ENCODE measurements at regions not wholly inside any gene's neighbourhood (a gene's known extent, or its start where the extent isn't known, plus 50 kb on each side); places are given as distances from the start of the nearest gene placed in this dataset.
A peak's percentile ranks its signal among the peaks of the same experiment; 100 is the strongest.

DNA sequence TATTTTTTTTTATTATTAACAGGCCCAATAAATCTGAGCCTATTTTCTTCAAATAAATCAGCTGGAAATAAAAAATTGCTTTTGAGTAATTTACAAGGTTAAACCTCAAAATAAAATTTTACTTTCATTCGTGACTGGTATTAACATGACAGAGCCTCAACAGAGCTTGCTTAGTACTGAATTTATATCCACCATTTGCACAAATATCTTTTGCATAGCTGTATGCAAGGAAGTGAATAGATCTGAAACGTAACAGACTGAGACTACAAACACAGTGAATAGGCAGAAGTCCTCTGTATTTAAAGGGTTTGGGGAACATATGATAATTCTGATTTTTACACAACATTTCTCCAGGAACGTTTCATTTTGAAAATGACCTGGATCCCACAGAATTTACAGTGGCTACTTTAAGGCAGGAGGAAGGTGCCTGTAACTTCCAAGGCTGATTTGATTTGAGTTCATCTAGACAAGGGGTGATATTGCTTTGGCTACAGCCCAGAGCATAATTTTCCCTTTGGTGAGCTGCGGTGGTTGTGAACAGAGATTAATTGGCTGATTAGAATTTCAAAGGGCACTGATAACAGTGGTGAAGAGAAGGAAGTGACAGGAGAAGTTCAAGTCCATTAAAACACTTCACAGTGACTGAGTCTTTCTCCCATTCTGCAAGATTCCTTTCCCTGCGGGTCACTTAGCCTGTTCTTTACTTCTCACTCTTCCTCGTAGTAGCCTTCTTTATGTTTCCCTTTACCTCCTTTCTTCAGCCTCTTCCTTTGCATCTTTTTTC lies 121.2 kb upstream of the SASH1 start:
- DNase-seq = no peak

DNA sequence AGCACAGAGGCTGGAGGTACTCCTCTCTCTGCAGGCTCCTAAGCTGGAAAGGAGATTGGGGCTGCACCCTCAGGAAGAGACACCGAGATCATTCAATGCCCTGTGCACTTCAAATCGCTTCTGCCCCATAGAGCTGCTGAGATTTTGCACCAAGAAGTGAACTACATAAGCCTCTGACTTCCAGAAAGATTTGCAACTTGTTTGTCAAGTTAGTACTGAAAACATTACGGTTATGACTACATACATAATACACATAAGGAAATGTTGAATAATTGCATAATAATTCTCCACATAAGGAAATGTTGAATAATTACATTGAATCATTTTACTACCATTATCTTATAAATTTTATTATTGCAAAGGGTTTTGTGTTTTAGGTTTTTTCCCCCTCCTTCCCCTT lies 120.3 kb upstream of the SASH1 start:
- no peak for DNase-seq

GRCh38 chr6:148222846-148223245 lies 119.8 kb upstream of the SASH1 start:
- no peak for DNase-seq

DNA sequence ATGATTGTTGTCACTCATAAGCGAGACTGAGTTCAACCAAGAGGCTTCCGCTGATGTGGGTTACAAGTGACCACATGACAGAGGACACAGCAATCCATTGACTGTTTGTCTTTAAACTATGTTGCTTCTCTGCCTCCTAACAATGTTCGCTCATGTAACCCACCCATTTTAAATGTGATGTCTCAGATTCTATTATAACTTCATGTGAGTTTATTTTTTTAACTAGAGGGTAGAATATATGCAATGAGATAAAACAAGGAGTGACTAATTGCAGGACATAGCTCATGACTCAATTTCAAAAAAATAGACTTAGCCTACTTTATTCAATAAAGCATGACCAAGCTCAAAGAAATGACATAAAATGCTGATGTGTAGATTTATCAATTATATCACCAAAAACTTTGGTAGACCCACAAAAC lies 119.2 kb upstream of the SASH1 start:
- DNase-seq = no peak

DNA sequence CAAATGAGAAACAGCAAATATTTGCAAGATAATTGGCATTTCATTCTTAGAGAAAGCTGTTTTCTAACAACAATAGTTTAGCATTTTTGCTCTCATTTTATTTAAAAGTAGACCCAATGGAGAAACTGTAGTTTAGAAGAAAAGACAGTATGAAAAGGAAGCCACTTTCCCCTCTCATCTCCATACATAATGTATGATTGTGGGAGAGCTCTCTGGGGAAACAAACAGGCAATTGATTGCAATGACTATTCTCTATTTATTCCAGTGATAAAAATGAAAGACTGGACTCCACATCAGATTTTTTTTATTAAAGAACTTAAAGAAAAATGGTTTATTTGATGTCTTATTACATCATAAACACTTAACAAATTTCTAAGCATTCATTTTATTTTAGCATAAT lies 116.8 kb upstream of the SASH1 start:
- DNase-seq = no peak

DNA sequence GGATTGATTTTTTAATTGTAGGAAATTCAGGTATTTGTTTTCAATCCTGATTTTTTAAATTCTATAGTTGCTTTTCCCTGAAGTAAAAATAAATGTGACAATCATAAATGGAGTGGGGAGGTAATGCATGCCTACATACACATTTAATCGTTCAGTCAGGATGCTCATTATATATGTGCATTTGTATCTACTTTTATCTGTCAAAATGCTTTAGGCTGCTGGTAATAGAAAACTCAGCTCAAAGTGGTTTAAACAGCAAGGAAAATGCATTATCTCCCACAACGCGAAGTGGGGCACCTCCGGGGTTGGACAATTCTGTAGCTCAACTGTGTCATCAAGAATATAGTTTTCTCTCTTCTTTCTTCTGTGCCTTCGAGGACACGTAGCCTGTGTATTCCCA lies 116.4 kb upstream of the SASH1 start:
- DNase-seq = no peak

DNA sequence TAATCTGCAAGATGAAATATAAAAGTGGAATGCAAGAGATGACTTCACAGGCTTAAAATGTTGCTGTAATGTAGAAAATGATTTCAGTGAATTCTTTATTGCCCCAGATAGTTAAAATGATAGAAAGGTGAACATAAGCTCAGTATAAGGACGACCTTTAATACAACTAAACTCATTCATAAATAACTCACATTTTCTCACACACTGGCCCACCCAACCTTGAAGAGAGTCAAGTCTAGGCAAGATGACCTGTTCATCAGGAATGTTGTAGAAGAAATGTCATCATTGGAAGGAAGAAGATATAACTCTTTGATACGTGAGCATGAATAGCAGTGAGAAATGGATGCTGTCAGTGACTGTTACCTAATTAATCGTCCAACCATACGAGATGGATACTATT lies 111.1 kb upstream of the SASH1 start:
- no peak for DNase-seq

- no peak for DNase-seq
These were observed 107.2 kb upstream of the SASH1 start for GRCh38 chr6:148235446-148235845.

- no peak for DNase-seq
These were observed 103.9 kb upstream of the SASH1 start for GRCh38 chr6:148238713-148239112.

- DNase-seq = no peak
These were observed 103.4 kb upstream of the SASH1 start for GRCh38 chr6:148239215-148239614.

GRCh38 chr6:148239801-148240460 lies 102.7 kb upstream of the SASH1 start:
- DNase-seq = no peak

DNA sequence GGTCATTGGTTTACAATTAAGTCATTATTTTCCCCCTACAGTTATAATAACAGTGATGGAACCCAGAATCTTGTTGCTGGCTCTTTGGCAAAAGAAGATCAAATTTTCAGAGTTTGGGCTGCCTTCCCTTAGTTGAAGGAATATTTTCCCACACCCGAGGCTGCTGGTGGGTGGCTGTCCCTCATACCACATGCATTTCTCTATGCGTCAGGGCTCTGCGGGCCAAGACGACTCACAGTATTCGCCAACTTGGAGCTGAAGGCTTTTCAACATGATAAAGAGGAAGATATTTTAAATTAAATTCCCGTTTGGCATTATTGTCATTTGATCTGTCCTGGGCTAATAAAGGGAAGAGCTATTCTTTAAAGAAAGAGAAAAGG lies 102.2 kb upstream of the SASH1 start:
- peak; percentile 73 for DNase-seq

GRCh38 chr6:148240861-148241477 lies 101.7 kb upstream of the SASH1 start:
- no peak for DNase-seq

DNA sequence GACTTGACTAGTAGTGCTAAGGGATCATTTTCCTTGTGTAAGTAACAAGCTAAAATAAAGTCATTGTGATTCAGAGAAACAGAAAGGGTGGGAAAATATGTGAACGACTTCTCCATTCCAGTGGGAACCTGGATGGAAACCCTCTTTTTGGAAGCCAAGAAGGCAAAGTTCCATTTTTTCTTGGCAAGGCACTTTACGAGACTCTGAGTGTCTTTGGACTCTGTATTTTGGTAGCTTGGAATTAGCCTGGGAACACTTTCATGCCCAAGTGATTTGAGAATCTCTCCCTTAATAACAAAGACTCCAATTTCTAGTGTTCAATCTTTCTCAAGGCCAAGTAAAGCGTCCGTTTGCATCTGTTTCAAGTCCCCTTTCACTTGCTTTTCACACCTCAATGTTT lies 100.5 kb upstream of the SASH1 start:
- peak; percentile 78 for DNase-seq

GRCh38 chr6:148244217-148244935 lies 98.3 kb upstream of the SASH1 start:
- peak; percentile 56 for DNase-seq

DNA sequence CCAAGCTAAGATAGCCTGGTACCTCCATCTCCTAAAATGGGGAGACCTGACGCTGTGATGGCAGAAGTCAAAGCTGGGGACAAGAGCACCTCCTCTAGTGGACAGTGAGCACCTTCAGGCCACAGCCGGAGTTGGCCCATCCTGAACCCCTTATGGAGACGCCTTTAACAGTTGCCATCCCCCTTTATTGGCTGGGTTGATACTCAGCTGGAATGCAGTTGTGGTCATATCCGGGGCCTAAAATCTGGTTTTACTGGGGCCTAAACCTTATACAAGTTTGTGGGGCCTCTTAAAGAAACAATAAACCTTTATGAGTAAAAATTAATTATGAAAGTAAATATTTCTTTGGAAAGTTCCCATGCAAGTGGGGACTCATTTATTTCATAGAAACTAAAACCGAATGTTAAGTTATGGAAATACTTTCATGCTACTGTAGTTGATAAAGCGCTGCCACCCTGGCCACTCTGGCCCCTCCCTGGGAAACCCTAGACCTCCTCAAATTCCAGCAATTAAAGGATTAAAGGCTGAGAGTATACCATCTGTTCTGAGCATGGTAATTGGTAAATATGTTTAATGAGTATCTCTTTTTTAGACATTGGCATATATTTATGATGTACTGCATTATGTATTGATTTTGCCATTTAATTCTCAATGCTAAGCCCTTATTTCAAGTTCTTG lies 95.1 kb upstream of the SASH1 start:
- DNase-seq = no peak

DNA sequence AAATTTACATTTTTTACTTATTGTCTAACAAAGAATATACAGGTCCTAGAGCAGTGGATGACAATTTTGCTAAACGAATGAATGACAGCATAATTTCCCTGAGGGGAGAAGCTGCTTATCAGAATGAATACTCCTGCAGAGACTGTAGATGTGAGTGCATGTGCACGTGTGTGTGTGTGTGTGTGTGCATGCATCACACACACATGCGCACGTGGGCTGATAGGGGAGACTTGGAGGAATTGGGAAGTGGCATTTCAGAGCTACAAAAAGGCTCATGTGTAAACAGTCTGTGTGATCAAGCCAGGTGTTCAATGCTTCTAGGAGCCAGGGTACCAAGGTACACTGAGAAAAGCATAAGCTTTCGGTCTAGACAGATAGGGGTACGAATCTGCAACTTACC lies 93.5 kb upstream of the SASH1 start:
- DNase-seq = no peak

DNA sequence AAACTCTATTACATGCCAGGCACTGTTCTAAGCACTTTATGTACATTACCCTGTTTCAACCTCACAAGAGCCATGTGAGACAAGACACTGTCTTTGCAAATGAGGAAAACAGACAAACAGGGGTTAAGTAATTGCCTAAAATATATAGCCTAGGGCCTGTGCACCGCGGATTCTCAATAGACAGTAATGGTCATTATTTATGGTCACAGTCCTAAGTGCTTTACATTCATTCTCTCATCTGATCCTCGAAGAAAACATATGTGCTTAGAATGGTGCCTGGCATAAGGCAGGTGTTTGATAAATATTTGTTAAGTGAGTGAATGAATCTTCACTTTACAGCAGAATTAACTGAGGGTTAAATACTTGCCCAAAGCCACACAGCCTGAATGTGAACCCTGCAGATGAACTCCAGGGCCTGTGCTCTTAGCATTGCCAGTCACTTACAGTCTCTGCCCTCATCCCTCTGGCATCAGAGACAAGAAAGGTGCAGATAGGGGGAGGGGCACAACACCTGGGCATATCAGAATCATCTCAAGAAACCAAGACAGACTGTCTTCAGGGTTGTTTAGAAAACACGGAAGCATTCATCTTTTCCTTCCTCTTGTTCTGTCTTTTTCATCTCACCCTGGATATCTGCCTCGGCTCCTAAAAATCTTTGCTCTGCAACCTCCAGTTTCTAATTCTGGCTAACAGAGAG lies 92.8 kb upstream of the SASH1 start:
- no peak for DNase-seq

DNA sequence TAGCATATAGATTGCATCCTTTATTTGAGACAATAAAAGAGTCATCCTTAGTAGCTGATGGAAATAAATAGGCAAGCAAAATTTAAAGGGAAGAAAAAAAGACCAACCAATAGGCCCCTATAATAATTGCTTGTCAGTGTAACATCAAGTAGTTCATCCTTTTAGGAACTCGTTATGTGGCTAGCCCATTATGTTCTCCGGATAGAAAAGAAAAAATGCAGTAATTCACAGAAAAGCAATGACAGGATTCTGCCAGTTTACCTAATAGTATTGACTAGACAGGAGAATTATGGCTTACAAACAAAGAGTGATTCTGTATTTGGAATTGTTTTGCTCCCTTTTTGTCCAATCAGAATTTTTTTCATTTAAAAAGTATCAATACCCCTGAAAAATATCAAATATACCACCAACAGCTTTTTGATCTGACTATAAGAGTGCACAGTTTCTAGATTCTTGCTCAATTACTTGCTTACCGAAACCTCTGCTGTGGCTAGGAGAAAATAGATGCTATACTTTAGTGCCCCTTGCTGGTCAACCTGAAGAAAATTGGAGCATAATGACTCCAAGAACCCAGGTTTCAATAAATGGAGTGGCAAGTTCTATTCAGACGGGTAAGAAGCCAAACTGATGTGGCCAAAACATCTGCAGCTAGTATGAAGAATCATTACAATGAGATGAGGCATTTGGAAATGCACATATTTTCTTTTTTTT lies 91.5 kb upstream of the SASH1 start:
- no peak for DNase-seq

- DNase-seq = no peak
These were observed 90.7 kb upstream of the SASH1 start for GRCh38 chr6:148251891-148252290.

- no peak for DNase-seq
These were observed 84.8 kb upstream of the SASH1 start for GRCh38 chr6:148257810-148258209.

GRCh38 chr6:148258868-148259267 lies 83.8 kb upstream of the SASH1 start:
- no peak for DNase-seq
